WTC11 (cell line): ENCODE measurements at regions not wholly inside any gene's neighbourhood (a gene's known extent, or its start where the extent isn't known, plus 50 kb on each side); places are given as distances from the start of the nearest gene placed in this dataset.

ENCODE experiments used
- ATAC-seq: fragments of 200-7000 bp; cut with Tn5 transposase; 2 replicates; pipeline ENCODE4 v1.10.0; 2021; ENCODE audit warnings: mild to moderate bottlenecking, moderate library complexity
- CTCF ChIA-PET: fragments of 300-600 bp; sonication (Branson Sonifier 250); formaldehyde crosslinking; loops from one replicate; lab custom pipeline; 2021; ENCODE audit warnings: antibody characterized with exemption; lab: Charles Lee
- POLR2A ChIA-PET: fragments of 350-600 bp; sonication (Branson Sonifier 250); formaldehyde crosslinking; loops from one replicate; lab custom pipeline; 2021; ENCODE audit warnings: antibody characterized with exemption; lab: Charles Lee
- DNase-seq: peaks from one replicate; pipeline ENCODE4 v3.0.0; 2021; ENCODE audit warnings: low spot score
- H3K27ac Mint-ChIP-seq: 2 replicates; pipeline ENCODE4 v1.8.0; 2021; ENCODE audit warnings: mixed read lengths
- H3K27me3 Mint-ChIP-seq: 2 replicates; pipeline ENCODE4 v1.8.0; 2021; ENCODE audit warnings: low read depth, mild to moderate bottlenecking, moderate library complexity, mixed read lengths
- H3K36me3 Mint-ChIP-seq: 2 replicates; pipeline ENCODE4 v1.8.0; 2021; ENCODE audit warnings: mixed read lengths
- H3K4me1 Mint-ChIP-seq: 2 replicates; pipeline ENCODE4 v1.8.0; 2022; ENCODE audit warnings: mixed read lengths
- H3K4me3 Mint-ChIP-seq: 2 replicates; pipeline ENCODE4 v1.8.0; 2021; ENCODE audit warnings: mild to moderate bottlenecking, moderate library complexity, mixed read lengths
- H3K9me3 Mint-ChIP-seq: 2 replicates; pipeline ENCODE4 v1.8.0; 2021; ENCODE audit warnings: mixed read lengths
- ATF2 ChIP-seq: sonication (generic); formaldehyde crosslinking; IDR thresholded peaks from 2 replicates; pipeline ENCODE4 v1.8.1; 2022; ENCODE audit warnings: low read depth, missing genetic modification reagents, borderline replicate concordance
- CDX4 ChIP-seq: fragments of 250-450 bp; sonication (Bioruptor Pico); IDR thresholded peaks from 2 replicates; pipeline ENCODE4 v1.9.0; 2021; ENCODE audit warnings: moderate library complexity, mild to moderate bottlenecking, inconsistent platforms, borderline replicate concordance
- E2F5 ChIP-seq: sonication (generic); formaldehyde crosslinking; IDR thresholded peaks from 2 replicates; pipeline ENCODE4 v1.8.1; 2022; ENCODE audit warnings: mild to moderate bottlenecking, moderate library complexity, missing genetic modification reagents
- ERG ChIP-seq: fragments of 250-450 bp; sonication (Bioruptor Pico); IDR thresholded peaks from 2 replicates; pipeline ENCODE4 v1.8.0; 2021; ENCODE audit warnings: mild to moderate bottlenecking
- IRF1 ChIP-seq: sonication (generic); formaldehyde crosslinking; IDR thresholded peaks from 2 replicates; pipeline ENCODE4 v1.8.0; 2023; ENCODE audit warnings: missing genetic modification reagents
- JAZF1 ChIP-seq: fragments of 250-450 bp; sonication (Bioruptor Pico); IDR thresholded peaks from 2 replicates; pipeline ENCODE4 v1.9.0; 2021; ENCODE audit warnings: moderate library complexity, mild to moderate bottlenecking, inconsistent platforms
- JUN ChIP-seq: sonication (generic); formaldehyde crosslinking; IDR thresholded peaks from 2 replicates; pipeline ENCODE4 v1.8.0; 2023; ENCODE audit warnings: mild to moderate bottlenecking, missing genetic modification reagents
- MAX ChIP-seq: sonication (generic); formaldehyde crosslinking; IDR thresholded peaks from 2 replicates; pipeline ENCODE4 v1.8.0; 2022; ENCODE audit warnings: mild to moderate bottlenecking, missing genetic modification reagents
- NR2C2 ChIP-seq: sonication (generic); formaldehyde crosslinking; IDR thresholded peaks from 2 replicates; pipeline ENCODE4 v1.8.0; 2022; ENCODE audit warnings: mild to moderate bottlenecking, missing genetic modification reagents
- RORB ChIP-seq: fragments of 250-450 bp; sonication (Bioruptor Pico); IDR thresholded peaks from 2 replicates; pipeline ENCODE4 v1.9.0; 2021; ENCODE audit warnings: mild to moderate bottlenecking
- SOX15 ChIP-seq: fragments of 250-450 bp; sonication (Bioruptor Pico); IDR thresholded peaks from 2 replicates; pipeline ENCODE4 v1.9.0; 2021; ENCODE audit warnings: mild to moderate bottlenecking
- TEAD1 ChIP-seq: sonication (generic); formaldehyde crosslinking; IDR thresholded peaks from 2 replicates; pipeline ENCODE4 v1.8.0; 2022; ENCODE audit warnings: mild to moderate bottlenecking, missing genetic modification reagents
- ZNF263 ChIP-seq: sonication (generic); formaldehyde crosslinking; IDR thresholded peaks from 2 replicates; pipeline ENCODE4 v1.8.1; 2022; ENCODE audit warnings: low read depth, mild to moderate bottlenecking, moderate library complexity, missing genetic modification reagents
- ZNF396 ChIP-seq: fragments of 250-450 bp; sonication (Bioruptor Pico); IDR thresholded peaks from 2 replicates; pipeline ENCODE4 v1.8.0; 2021; ENCODE audit warnings: mild to moderate bottlenecking, moderate library complexity, borderline replicate concordance
- ZNF532 ChIP-seq: fragments of 250-450 bp; sonication (Bioruptor Pico); IDR thresholded peaks from 2 replicates; pipeline ENCODE4 v1.9.0; 2021; ENCODE audit warnings: mild to moderate bottlenecking, borderline replicate concordance
- ZSCAN18 ChIP-seq: fragments of 250-450 bp; sonication (Bioruptor Pico); IDR thresholded peaks from 2 replicates; pipeline ENCODE4 v2.1.2; 2022; ENCODE audit warnings: mild to moderate bottlenecking, moderate library complexity

- CTCF ChIA-PET = no interaction called here
- Mint-ChIP-seq H3K9me3 (no peaks in the 10 kb centered on the region), H3K27me3 (no peaks in the 10 kb centered on the region), H3K27ac (peak overlapping the region; percentile 67), H3K4me1 (peaks cover 30% of the 10 kb centered on the region), H3K36me3 (no peaks in the 10 kb centered on the region), H3K4me3 (no peak overlapping the region)
- DNase-seq (no peak), ATAC-seq (peak; percentile 95)
- TF ChIP-seq ZNF532 (CRISPR knock-in tag) (no peak), NR2C2 (CRISPR knock-in tag) (no peak), ERG (no peak), MAX (no peak), SOX15 (no peak), ATF2 (CRISPR knock-in tag) (no peak), ZSCAN18 (CRISPR knock-in tag) (no peak), ZNF263 (CRISPR knock-in tag) (no peak), JUN (CRISPR knock-in tag) (no peak), E2F5 (CRISPR knock-in tag) (no peak), IRF1 (no peak), TEAD1 (no peak), ZNF396 (CRISPR knock-in tag) (no peak), JAZF1 (CRISPR knock-in tag) (no peak), CDX4 (CRISPR knock-in tag) (no peak), RORB (no peak)
- POLR2A ChIA-PET = no interaction called here
Observed at GRCh38 chr12:89965993-89966392, 257.4 kb upstream of the ATP2B1 start.
